GM23338 (cell line): ENCODE measurements at regions not wholly inside any gene's neighbourhood (a gene's known extent, or its start where the extent isn't known, plus 50 kb on each side); places are given as distances from the start of the nearest gene placed in this dataset.

Source experiments
- ATAC-seq: fragments of 200-7000 bp; cut with Tn5 transposase; 3 replicates; pipeline ENCODE4 v1.9.1; 2020
- DNase-seq: peaks from one replicate; pipeline ENCODE4 v3.0.0-alpha.2; 2015; ENCODE audit warnings: low spot score
- H2AFZ ChIP-seq: fragments of 200-600 bp; sonication (generic); 2 replicates; pipeline ENCODE4 v1.8.0; 2016; ENCODE audit warnings: antibody characterized with exemption, mild to moderate bottlenecking, moderate library complexity
- H3F3A ChIP-seq: fragments of 200-600 bp; sonication (generic); replicated peaks from 2 replicates; pipeline ENCODE4 v1.8.0; 2017; ENCODE audit warnings: antibody characterized with exemption, mixed run types, low read depth
- H3K27ac ChIP-seq: fragments of 200-600 bp; sonication (generic); 2 replicates; pipeline ENCODE4 v1.6.1; 2016; ENCODE audit warnings: low read depth
- H3K27me3 ChIP-seq: fragments of 200-600 bp; sonication (generic); 2 replicates; pipeline ENCODE4 v1.8.0; 2016; ENCODE audit warnings: mild to moderate bottlenecking, mixed run types, moderate library complexity; ENCODE audit not compliant: insufficient read depth
- H3K36me3 ChIP-seq: fragments of 200-600 bp; sonication (generic); 2 replicates; pipeline ENCODE4 v1.8.0; 2016; ENCODE audit warnings: mild to moderate bottlenecking; ENCODE audit not compliant: insufficient read depth
- H3K4me1 ChIP-seq: fragments of 200-600 bp; sonication (generic); 2 replicates; pipeline ENCODE4 v1.8.0; 2016; ENCODE audit warnings: mild to moderate bottlenecking, moderate library complexity; ENCODE audit not compliant: insufficient read depth
- H3K4me2 ChIP-seq: fragments of 200-600 bp; sonication (generic); 2 replicates; pipeline ENCODE4 v1.7.1; 2017; ENCODE audit warnings: mixed run types
- H3K4me3 ChIP-seq: fragments of 200-600 bp; sonication (generic); 2 replicates; pipeline ENCODE4 v1.6.1; 2016; ENCODE audit warnings: mixed run types
- H3K79me2 ChIP-seq: fragments of 200-600 bp; sonication (generic); replicated peaks from 2 replicates; pipeline ENCODE4 v1.8.0; 2017; ENCODE audit warnings: mild to moderate bottlenecking; ENCODE audit not compliant: insufficient read depth
- H3K9me2 ChIP-seq: fragments of 200-600 bp; sonication (generic); 2 replicates; pipeline ENCODE4 v1.8.0; 2017; ENCODE audit not compliant: insufficient read depth
- H4K20me1 ChIP-seq: fragments of 200-600 bp; sonication (generic); replicated peaks from 2 replicates; pipeline ENCODE4 v1.8.0; 2017; ENCODE audit warnings: mild to moderate bottlenecking; ENCODE audit not compliant: insufficient read depth
- H3K27ac Mint-ChIP-seq: 2 replicates; pipeline ENCODE4 v1.8.0; 2020; ENCODE audit warnings: inconsistent platforms, mild to moderate bottlenecking, moderate library complexity, mixed read lengths
- H3K27me3 Mint-ChIP-seq: 3 replicates; pipeline ENCODE4 v1.8.0; 2022; ENCODE audit warnings: low read depth, mild to moderate bottlenecking, moderate library complexity, mixed read lengths, inconsistent platforms; ENCODE audit not compliant: insufficient read depth, poor library complexity
- H3K36me3 Mint-ChIP-seq: 3 replicates; pipeline ENCODE4 v1.8.0; 2021; ENCODE audit warnings: low read depth, mild to moderate bottlenecking, inconsistent platforms, moderate library complexity, mixed read lengths
- H3K4me1 Mint-ChIP-seq: 3 replicates; pipeline ENCODE4 v1.8.0; 2020; ENCODE audit warnings: mild to moderate bottlenecking, inconsistent platforms, mixed read lengths
- H3K4me3 Mint-ChIP-seq: 3 replicates; pipeline ENCODE4 v1.8.0; 2021; ENCODE audit warnings: moderate library complexity, mild to moderate bottlenecking, inconsistent platforms, mixed read lengths
- H3K9me3 Mint-ChIP-seq: 3 replicates; pipeline ENCODE4 v1.8.0; 2020; ENCODE audit warnings: moderate library complexity, mild to moderate bottlenecking, inconsistent platforms, mixed read lengths
- CREB1 ChIP-seq: fragments of 250-450 bp; sonication (Bioruptor Pico); IDR thresholded peaks from 2 replicates; pipeline ENCODE4 v1.5.0; 2020; ENCODE audit warnings: low read depth, mild to moderate bottlenecking, moderate library complexity
- CTCF ChIP-seq, 2 experiments: fragments of 200-600 bp in 1 of 2; sonication (generic) in 1 of 2; conservative IDR thresholded peaks; 2 replicates each; pipeline versions ENCODE4 v1.5.1 to v1.6.1; 2016 to 2017; ENCODE audit warnings: antibody characterized with exemption in 2 of 2, low read depth in 2 of 2, mild to moderate bottlenecking in 2 of 2, moderate library complexity in 1 of 2
- ETS1 ChIP-seq: IDR thresholded peaks from 2 replicates; pipeline ENCODE4 v1.6.1; 2016; ENCODE audit warnings: antibody characterized with exemption
- EZH2 ChIP-seq: fragments of 200-600 bp; sonication (generic); IDR thresholded peaks from one replicate; pipeline ENCODE4 v1.8.0; 2017; ENCODE audit warnings: antibody characterized with exemption, mild to moderate bottlenecking, low read depth; ENCODE audit not compliant: unreplicated experiment
- EZH2phosphoT487 ChIP-seq: fragments of 200-600 bp; sonication (generic); IDR thresholded peaks from one replicate; pipeline ENCODE4 v1.8.1; 2018; ENCODE audit warnings: antibody characterized with exemption; ENCODE audit not compliant: unreplicated experiment
- JUNB ChIP-seq: IDR thresholded peaks from one replicate; pipeline ENCODE4 v1.6.1; 2016; ENCODE audit warnings: antibody characterized with exemption; ENCODE audit not compliant: unreplicated experiment
- NANOG ChIP-seq: IDR thresholded peaks from 2 replicates; pipeline ENCODE4 v1.6.1; 2016; ENCODE audit warnings: antibody characterized with exemption, borderline replicate concordance
- POLR2AphosphoS5 ChIP-seq: IDR thresholded peaks from 2 replicates; pipeline ENCODE4 v1.6.1; 2016; ENCODE audit warnings: antibody characterized with exemption, low read depth
- REST ChIP-seq: IDR thresholded peaks from one replicate; pipeline ENCODE4 v1.6.1; 2018; ENCODE audit warnings: antibody characterized with exemption; ENCODE audit not compliant: unreplicated experiment
- STAT1 ChIP-seq: IDR thresholded peaks from one replicate; pipeline ENCODE4 v1.6.1; 2016; ENCODE audit warnings: antibody characterized with exemption; ENCODE audit not compliant: unreplicated experiment
- ZNF114 ChIP-seq: fragments of 250-450 bp; sonication (Bioruptor Pico); IDR thresholded peaks from 2 replicates; pipeline ENCODE4 v1.5.0; 2020; ENCODE audit warnings: mild to moderate bottlenecking, moderate library complexity
- ZNF331 ChIP-seq: fragments of 250-450 bp; sonication (Bioruptor Pico); IDR thresholded peaks from 2 replicates; pipeline ENCODE4 v1.5.0; 2020; ENCODE audit warnings: low read depth, mild to moderate bottlenecking, moderate library complexity
- ZNF462 ChIP-seq: fragments of 250-450 bp; sonication (Bioruptor Pico); IDR thresholded peaks from 2 replicates; pipeline ENCODE4 v1.5.0; 2020; ENCODE audit warnings: mild to moderate bottlenecking, moderate library complexity

GRCh38 chr2:207469451-207469850, 60.3 kb upstream of the CREB1 start:
- ATAC-seq: no peak
- Mint-ChIP-seq H3K27me3 (no peaks in the 10 kb centered on the region), H3K27ac (no peak overlapping the region), H3K4me1 (peaks cover 24% of the 10 kb centered on the region), H3K9me3 (no peaks in the 10 kb centered on the region), H3K4me3 (no peak overlapping the region), H3K36me3 (no peaks in the 10 kb centered on the region)
- Histone ChIP-seq H3K27ac (no peak overlapping the region), H2AFZ (no peak overlapping the region), H3K79me2 (no peaks in the 10 kb centered on the region), H3K4me1 (peaks cover 17% of the 10 kb centered on the region), H3K9me2 (no peaks in the 10 kb centered on the region), H3K36me3 (no peaks in the 10 kb centered on the region), H3K4me2 (no peak overlapping the region), H3K27me3 (no peaks in the 10 kb centered on the region), H4K20me1 (no peaks in the 10 kb centered on the region), H3F3A (0 out of 2 replicates have a peak, but pooled peaks cover 4% of the 10 kb centered on the region), H3K4me3 (no peak overlapping the region)
- no peak for DNase-seq
- TF ChIP-seq ETS1: no peak
- no peak for TF ChIP-seq CREB1 (CRISPR knock-in tag)
- no peak for TF ChIP-seq EZH2phosphoT487
- no peak for TF ChIP-seq ZNF114 (CRISPR knock-in tag)
- no peak for TF ChIP-seq STAT1
- no peak for TF ChIP-seq CTCF (conservative IDR thresholded peaks at IDR 0.05; ENCODE audit: low read depth in 2 of 2)
- TF ChIP-seq NANOG: no peak
- no peak for TF ChIP-seq REST
- TF ChIP-seq ZNF331 (CRISPR knock-in tag): no peak
- no peak for TF ChIP-seq POLR2AphosphoS5
- no peak for TF ChIP-seq JUNB
- no peak for TF ChIP-seq EZH2
- TF ChIP-seq ZNF462: no peak
